Fibroblast of skin of scalp (primary cell): ENCODE measurements at regions not wholly inside any gene's neighbourhood (a gene's known extent, or its start where the extent isn't known, plus 50 kb on each side); places are given as distances from the start of the nearest gene placed in this dataset.
"Not testable (repeated sequence)": the region's sequence is repeated elsewhere in the genome, so short reads cannot be mapped to it uniquely, and the experiment has no call there.

Source experiments
- DNase-seq: peaks from one replicate; pipeline ENCODE4 v3.0.0-alpha.2; 2013

- no peak for DNase-seq
Observed at GRCh38 chr2:20499387-20499786, 52.5 kb downstream of the RHOB start.

DNA sequence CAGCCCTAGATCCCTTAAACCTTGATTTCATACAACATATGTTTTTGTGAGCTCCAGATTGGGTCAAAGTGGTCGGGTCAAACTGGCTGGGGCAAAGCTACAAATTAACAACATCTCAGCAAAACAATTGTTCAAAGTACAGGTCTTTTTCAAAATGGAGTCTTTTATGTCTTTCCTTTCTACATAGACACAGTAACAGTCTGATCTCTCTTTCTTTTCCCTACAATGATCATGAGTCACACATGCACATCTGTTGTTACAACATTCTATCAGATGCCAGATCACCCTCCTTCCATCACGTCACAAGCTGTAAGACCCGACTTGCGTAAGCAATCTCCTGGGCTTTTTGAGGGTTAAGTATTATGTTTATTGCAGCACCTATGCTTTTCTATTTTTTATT lies 55.1 kb downstream of the RHOB start:
- DNase-seq: peak; percentile 85

GRCh38 chr2:20502496-20502895 lies 55.6 kb downstream of the RHOB start:
- DNase-seq: not testable (repeated sequence)

DNA sequence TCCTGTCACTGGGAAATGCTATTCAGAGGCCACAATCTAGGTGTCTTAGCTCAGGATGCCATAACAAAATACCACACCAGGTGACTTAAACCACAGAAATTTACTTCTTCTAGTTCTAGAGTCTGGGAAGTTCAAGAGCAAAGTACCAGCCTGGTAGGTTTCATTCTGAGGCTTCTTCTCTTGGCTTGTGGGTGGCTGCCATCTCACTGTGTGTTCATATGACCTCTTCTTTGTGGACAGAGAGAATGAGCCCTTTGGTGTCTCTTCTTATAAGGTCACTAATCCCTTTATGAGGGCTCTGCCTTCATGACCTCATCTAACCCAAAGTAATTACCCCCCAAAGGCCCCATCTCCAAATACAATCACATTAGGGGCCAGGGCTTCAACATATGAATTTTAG lies 57.3 kb downstream of the RHOB start:
- no peak for DNase-seq

DNA sequence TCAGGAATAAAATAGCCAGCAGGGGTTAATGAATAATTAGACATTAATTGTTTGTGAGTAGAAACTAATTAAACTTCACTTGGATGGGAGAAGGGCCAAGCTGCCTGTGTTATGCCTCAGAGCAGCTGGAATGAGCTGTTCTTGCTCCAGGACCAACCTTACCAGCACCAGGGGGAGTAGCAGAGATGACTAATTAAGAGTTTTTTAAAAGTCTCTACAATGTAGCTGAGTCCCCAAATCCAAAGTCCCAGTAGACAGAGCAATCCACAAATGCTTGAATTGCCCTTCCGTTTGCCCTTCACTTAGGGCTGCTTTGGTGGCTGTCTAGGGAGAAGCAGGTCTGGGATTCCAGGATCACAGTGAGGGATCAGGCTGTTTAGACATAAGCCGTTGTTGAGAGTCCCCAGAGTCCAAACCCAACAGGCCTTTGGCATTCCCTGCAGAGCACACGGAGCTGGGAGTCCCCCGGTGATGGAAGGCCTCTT lies 59.4 kb downstream of the RHOB start:
- DNase-seq: peak; percentile 52

GRCh38 chr2:20507166-20507692 lies 60.4 kb downstream of the RHOB start:
- peak; percentile 41 for DNase-seq

DNA sequence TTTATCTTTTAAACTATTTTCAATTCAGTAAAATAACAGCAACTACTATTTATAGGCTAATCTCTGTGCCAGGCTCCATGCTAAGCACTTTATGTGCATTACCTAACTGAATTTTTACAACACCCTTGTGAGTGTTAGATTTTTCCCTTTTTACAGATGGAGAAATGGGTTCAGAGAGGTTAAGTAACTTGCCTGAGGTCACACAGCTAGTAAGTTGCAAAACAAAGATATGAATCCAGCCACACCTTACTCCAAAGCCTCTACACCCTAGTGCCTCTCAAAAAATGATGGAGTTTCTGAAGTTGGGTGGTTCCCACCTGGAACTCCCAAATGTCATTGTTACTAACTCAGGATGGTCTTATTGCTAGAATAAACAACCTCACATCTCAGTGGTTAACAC lies 60.8 kb downstream of the RHOB start:
- DNase-seq: no peak

- no peak for DNase-seq
Observed at GRCh38 chr2:20509301-20509769, 62.5 kb downstream of the RHOB start.

DNA sequence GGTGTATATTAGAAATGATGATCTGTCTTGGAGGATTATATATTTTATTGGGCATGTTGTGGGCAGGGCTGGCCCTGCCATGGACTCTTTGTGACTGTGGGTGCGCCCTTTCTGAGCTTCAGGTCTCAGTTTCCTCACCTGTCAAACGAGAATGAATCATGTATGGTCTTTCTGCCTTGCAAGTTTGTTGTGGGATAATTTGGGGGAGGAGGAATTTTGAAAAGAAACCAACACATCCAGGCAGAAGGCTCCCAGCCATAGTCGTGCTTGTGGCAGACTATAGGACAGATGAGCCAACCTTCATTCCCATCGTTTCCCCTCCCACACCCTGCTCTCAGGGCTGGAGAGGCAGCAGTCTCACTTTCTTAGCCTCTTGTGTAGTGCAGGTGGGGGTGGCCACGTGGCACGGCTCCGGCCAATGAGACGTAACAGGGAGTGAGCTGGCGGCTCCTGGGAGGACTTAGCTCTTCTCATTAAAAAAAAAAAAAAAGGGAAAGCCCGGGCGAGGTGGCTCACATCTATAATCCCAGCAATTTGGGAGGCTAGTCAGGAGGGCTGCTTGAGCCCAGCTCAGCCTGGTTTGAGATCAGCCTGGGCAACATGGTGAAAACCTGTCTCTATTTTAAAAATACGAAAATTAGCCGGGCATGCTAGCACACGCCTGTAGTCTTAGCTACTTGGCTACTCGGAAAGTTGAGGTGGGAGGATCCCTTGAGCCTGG lies 63.1 kb downstream of the RHOB start:
- no peak for DNase-seq

- no peak for DNase-seq
Observed at GRCh38 chr2:20511130-20511529, 64.3 kb downstream of the RHOB start.

- DNase-seq: no peak
Observed at GRCh38 chr2:20512061-20512605, 65.3 kb downstream of the RHOB start.

DNA sequence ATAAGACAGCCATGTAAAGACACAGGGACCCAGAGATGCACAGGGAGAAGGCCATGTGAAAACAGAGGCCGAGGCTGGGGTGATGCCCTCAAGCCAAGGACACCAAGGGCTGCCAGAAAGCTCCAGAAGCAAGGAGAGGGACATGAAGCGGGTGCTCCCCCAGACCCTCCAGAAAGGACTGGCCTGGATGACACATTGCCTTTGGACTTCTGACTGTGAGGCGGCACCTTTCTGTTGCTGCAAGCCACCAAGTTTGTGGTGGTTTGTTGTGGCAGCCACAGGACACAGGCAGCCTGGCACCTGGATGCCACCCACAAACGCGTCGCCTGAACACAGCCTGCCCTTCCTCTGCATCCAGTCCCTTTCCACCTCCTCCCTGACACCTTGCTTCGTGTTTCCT lies 67.1 kb downstream of the RHOB start:
- DNase-seq: no peak

DNA sequence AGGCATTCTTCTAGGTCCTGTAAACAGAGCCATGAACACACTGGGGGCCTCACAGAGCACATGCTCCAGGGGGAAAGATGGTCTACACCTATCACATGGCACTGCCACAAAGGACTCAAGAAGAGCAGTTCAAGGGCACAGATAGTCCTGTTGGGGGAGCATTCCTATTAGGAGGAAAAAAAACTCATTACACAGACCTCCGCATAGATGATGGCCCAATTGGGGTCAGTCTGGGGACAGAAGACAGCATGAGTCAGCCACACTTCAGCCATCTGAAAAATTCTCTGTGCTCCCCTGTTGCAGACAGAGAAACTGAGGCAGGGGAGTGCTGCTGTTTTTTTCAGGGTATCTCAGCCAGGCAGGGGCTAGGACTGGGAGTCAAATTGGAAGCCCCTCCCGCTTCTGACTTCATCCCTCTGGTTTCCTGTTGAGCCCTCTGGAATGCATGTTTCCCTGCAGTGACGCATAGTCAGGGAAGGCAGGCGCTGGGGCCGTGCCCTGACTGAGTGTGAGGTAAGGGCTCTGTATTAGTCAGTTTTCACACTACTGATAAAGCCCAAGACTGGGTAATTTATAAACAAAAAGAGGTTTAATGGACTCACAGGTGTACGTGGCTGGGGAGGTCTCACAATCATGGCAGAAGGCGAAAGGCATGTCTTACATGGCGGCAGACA lies 67.9 kb downstream of the RHOB start:
- DNase-seq: peak; percentile 94

DNA sequence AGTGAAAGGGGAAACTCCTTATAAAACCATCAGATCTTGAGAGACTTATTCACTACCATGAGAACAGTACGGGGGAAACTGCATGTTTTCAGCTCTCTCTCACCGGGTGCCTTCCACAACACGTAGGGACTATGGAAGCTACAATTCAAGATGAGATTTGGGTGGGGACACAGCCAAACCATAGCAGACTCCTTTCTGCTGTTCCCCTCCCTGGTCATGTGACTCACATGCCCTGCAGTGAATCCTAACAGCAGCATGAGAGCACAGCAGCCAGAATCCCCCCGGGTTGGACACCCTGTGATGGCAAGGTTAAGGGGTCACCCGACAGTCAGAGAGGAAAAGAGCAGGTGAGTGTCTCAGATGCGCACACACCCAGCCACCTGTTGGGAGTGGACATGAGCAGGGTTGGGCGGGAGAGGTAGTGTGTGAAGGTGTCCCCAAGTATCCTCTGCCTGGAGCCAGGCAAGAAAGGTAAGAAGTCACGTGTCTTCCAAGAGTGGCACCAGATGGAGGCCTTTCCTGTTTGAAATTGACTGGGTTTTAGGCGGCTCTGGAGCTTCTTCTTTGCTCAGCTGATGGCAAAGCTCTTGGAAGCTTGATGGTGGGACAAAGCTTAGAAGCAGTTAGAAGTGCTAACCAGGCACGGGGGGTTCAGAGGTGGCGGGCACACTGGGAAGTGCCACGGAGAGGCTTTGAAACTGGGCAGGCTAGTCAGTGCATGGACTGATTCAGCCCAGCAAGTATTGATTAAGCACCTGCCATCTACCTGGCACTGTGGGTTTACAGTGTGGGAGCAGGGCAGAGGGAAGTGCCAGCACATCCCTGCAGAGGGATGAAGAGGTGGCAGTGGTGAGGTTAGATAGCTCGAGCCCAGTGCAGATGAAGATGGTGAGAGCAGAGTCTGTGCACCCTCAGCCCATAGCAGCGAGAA lies 68.7 kb downstream of the RHOB start:
- peak; percentile 32 for DNase-seq

DNA sequence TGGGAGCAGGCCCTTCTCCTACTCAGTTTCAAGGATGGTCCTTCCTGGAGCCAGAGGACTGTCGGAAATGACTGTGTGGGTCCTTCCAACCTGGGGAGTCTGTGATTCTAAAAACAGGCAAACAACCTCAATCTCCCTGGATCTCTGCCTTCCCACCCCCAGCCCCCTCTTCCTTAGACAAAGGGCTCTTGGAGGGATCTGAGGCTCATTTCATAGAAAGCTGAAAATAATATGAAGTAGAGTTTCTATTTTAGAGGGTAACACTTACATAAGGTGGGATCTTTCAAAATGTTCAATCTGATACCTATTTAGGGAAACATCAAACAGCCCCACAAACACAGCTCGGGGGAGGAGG lies 69.4 kb downstream of the RHOB start:
- no peak for DNase-seq

- no peak for DNase-seq
Observed at GRCh38 chr2:20516646-20517341, 69.9 kb downstream of the RHOB start.

DNA sequence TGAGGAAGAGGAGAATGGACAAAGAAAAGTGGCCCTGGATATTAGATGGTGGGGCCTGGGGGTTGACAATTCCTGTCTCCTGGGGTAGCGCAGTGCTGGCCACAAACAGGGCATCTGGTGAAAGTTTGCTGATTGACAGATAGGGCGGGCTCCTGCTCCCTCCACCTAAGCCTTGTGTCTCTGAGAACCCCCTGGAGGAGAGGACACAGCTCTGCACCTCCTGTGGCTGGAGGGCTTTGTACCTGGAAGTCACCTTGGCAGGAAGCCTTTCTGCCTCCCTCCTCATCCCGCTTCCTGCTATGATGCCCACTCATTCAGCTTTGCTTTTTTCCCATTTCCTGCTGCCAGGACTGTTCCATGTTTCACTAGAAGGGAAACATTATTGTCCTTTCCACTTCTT lies 72.4 kb downstream of the RHOB start:
- no peak for DNase-seq

DNA sequence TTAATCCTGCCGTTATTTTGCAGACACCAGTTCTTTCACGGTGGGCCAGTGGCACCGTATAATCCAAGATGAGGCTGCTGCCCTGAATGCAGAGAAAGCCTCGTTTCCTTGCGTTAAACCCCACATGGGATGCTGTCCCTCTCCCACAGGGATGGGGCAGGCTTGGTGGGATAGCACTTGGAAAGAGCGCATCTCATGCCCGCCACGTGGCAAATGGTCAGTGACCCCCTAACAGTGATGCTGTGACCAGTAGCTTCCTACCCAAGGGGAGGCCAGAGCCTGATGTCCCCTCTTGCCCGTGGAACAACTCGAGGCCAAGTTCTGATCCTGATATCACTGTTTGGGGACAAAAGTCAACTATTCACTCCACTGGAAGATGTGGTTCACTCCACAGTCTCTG lies 73.3 kb downstream of the RHOB start:
- DNase-seq: no peak

DNA sequence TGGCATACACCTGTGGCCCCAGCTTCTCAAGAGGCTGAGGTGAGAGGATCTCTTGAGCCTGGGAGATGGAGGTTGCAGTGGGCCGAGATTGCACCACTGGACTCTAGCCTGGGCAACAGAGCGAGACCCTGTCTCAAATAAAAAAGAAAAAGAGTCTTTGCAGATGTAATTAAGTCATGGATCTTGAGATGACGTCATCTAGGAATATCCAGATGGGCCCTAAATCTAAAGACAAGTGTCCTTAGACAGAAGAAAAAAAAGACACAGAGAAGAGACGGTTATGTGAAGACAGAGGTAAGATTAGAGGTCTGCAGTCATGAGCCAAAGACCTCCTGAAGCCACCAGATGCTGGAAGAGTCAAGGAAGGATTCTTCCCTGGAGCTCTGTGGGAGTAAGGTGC lies 74.3 kb downstream of the RHOB start:
- no peak for DNase-seq

DNA sequence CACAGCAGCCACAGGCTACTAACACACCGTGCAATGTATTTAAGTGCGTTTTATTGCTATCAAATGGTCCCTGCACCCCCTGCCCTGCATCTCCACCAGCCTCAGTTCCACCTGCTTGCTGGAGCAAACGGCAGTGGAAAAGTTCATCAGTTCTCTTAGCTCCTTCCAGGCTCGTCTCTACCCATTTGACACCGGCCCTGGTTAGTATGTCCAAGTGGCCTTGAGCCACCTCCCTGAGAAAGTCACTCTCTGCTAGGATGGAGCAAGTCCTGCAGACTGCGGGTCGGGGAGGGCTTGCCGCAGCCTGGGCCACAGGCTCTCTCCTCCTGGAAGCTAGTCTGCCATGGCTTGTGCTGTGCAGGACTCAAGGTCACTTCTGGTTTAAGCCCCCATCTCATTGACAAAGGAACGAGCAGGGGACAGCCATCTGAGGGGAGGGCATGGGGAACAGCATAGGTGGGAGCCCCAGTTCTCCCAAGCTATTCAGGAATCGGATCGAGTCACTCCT lies 74.9 kb downstream of the RHOB start:
- DNase-seq: no peak

DNA sequence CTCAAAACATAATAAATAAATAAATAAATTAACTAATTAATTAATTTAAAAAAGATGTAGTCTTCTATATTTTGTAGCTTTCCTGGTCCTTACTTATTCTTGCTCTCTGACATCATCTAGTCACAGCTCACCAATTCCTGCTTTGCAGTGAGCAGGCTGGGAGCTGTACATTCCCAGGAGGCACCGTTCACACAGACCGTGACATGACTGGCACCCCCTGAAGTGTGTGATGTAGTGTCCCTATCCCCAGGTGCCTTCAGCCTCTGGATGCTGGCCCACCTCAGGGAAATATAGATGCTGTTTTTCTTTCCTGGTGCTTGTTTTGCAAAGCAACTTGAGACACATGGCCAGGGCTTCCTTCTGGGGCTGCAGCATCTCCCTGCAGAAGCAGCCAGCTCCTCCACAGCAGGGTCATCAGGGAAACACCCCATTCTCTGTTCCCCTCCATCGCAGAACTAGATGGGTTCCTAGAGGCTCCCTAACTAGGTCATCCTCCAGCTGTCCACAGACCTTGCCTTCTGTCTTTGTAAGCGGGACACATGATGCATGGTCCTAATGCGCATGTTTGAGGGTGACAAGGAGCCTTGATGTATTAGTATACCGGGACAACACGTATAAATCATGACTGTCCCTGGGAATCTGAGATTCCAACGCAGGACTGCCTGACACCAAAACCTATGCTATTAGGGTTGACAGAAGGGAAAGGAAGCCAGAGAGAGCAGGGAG lies 76.4 kb downstream of the RHOB start:
- no peak for DNase-seq
